Loucy (cell line): ENCODE measurements at regions not wholly inside any gene's neighbourhood (a gene's known extent, or its start where the extent isn't known, plus 50 kb on each side); places are given as distances from the start of the nearest gene placed in this dataset.

Experiments
- H2AFZ ChIP-seq: fragments of 200-600 bp; sonication (generic); 2 replicates; pipeline ENCODE4 v1.6.0; 2016; ENCODE audit warnings: antibody characterized with exemption, mild to moderate bottlenecking, low read length, moderate library complexity
- H3F3A ChIP-seq: fragments of 200-600 bp; 2 replicates; pipeline ENCODE4 v1.6.0; 2016; ENCODE audit warnings: antibody characterized with exemption, low read depth, mild to moderate bottlenecking
- H3K27me3 ChIP-seq: fragments of 200-600 bp; sonication (generic); 2 replicates; pipeline ENCODE4 v1.6.1; 2014; ENCODE audit warnings: low read length, mild to moderate bottlenecking; ENCODE audit not compliant: insufficient read depth, poor library complexity, severe bottlenecking
- H3K36me3 ChIP-seq: fragments of 200-600 bp; sonication (generic); 2 replicates; pipeline ENCODE4 v1.6.1; 2016; ENCODE audit warnings: low read length; ENCODE audit not compliant: insufficient read depth
- H3K4me1 ChIP-seq: fragments of 200-600 bp; sonication (generic); 2 replicates; pipeline ENCODE4 v1.5.1; 2014; ENCODE audit warnings: low read length, mild to moderate bottlenecking; ENCODE audit not compliant: insufficient read depth, poor library complexity, severe bottlenecking
- H3K4me2 ChIP-seq: fragments of 200-600 bp; sonication (generic); 2 replicates; pipeline ENCODE4 v1.6.0; 2014; ENCODE audit warnings: antibody characterized with exemption, low read length, low read depth, mild to moderate bottlenecking; ENCODE audit not compliant: poor library complexity, severe bottlenecking
- H3K4me3 ChIP-seq: fragments of 200-600 bp; sonication (generic); 2 replicates; pipeline ENCODE4 v1.5.1; 2014; ENCODE audit warnings: low read length, mild to moderate bottlenecking, mixed read lengths; ENCODE audit not compliant: poor library complexity, severe bottlenecking
- H3K79me2 ChIP-seq: fragments of 200-600 bp; sonication (generic); 2 replicates; pipeline ENCODE4 v1.6.1; 2014; ENCODE audit warnings: low read length; ENCODE audit not compliant: insufficient read depth
- H3K9ac ChIP-seq: fragments of 200-600 bp; sonication (generic); 2 replicates; pipeline ENCODE4 v1.6.0; 2014; ENCODE audit warnings: mild to moderate bottlenecking, low read depth, low read length, moderate library complexity; ENCODE audit not compliant: poor library complexity, severe bottlenecking
- H3K9me2 ChIP-seq: fragments of 200-600 bp; sonication (generic); replicated peaks from 2 replicates; pipeline ENCODE4 v1.6.1; 2016; ENCODE audit warnings: low read depth, low read length, mixed read lengths
- H3K9me3 ChIP-seq: fragments of 200-600 bp; sonication (generic); 2 replicates; pipeline ENCODE4 v1.6.1; 2014; ENCODE audit warnings: mild to moderate bottlenecking, antibody characterized with exemption, low read length, low read depth; ENCODE audit not compliant: insufficient read depth
- H4K20me1 ChIP-seq: fragments of 200-600 bp; sonication (generic); 2 replicates; pipeline ENCODE4 v1.6.0; 2014; ENCODE audit warnings: antibody characterized with exemption, low read length, mild to moderate bottlenecking; ENCODE audit not compliant: insufficient read depth, poor library complexity, severe bottlenecking
- CTCF ChIP-seq: fragments of 200-600 bp; sonication (generic); conservative IDR thresholded peaks from 2 replicates; pipeline ENCODE4 v1.5.1; 2014; ENCODE audit warnings: mild to moderate bottlenecking, antibody characterized with exemption, low read length
- EZH2phosphoT487 ChIP-seq: fragments of 200-600 bp; IDR thresholded peaks from 2 replicates; pipeline ENCODE4 v1.6.1; 2018; ENCODE audit warnings: antibody characterized with exemption, mild to moderate bottlenecking, moderate library complexity, borderline replicate concordance

DNA sequence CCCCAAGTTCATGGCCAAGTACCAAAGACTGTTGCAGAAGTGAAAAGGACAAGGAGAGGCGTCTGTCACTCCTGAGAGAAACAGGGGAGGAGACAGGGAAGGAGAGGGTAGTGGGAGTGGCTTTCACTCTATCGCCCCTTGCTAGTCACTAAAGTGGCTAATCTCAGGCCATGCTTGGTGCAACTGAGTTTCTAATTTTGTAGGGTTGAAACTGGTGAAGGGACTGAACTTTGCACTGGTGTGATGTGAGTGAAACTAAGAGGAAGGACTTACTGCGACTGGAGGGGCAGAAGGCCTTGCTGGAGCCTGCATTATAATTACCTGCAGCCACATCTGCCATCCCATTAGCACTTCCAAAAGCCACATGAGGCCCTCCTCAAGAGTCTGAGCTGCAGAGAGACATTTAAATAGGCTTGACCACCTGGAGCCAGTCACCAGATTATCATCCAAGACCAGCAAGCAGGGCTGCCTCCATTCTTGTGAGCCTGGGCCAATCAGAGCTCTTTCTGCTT is 107.2 kb upstream of the EEPD1 start:
- Histone ChIP-seq H3K4me3 (no peak overlapping the region), H3K4me1 (no peaks in the 10 kb centered on the region), H3F3A (no peaks in the 10 kb centered on the region), H3K36me3 (no peaks in the 10 kb centered on the region), H4K20me1 (no peaks in the 10 kb centered on the region), H3K9me2 (no peaks in the 10 kb centered on the region), H3K9me3 (no peaks in the 10 kb centered on the region), H2AFZ (no peak overlapping the region), H3K9ac (no peak overlapping the region), H3K27me3 (no peaks in the 10 kb centered on the region), H3K4me2 (no peak overlapping the region), H3K79me2 (no peaks in the 10 kb centered on the region)
- TF ChIP-seq CTCF (no peak), EZH2phosphoT487 (no peak)

- Histone ChIP-seq H3K9me2 (no peaks in the 10 kb centered on the region), H3K9me3 (no peaks in the 10 kb centered on the region), H3K4me3 (no peak overlapping the region), H2AFZ (0 out of 2 replicates have a peak overlapping the region, but pooled peaks have one; percentile 47), H3K36me3 (no peaks in the 10 kb centered on the region), H3K4me1 (no peaks in the 10 kb centered on the region), H4K20me1 (no peaks in the 10 kb centered on the region), H3K9ac (no peak overlapping the region), H3F3A (no peaks in the 10 kb centered on the region), H3K79me2 (no peaks in the 10 kb centered on the region), H3K4me2 (no peak overlapping the region), H3K27me3 (no peaks in the 10 kb centered on the region)
- peak; percentile 49 for TF ChIP-seq CTCF
- TF ChIP-seq EZH2phosphoT487 = no peak
Measured at GRCh38 chr7:36047091-36047658, 105.9 kb upstream of the EEPD1 start.

DNA sequence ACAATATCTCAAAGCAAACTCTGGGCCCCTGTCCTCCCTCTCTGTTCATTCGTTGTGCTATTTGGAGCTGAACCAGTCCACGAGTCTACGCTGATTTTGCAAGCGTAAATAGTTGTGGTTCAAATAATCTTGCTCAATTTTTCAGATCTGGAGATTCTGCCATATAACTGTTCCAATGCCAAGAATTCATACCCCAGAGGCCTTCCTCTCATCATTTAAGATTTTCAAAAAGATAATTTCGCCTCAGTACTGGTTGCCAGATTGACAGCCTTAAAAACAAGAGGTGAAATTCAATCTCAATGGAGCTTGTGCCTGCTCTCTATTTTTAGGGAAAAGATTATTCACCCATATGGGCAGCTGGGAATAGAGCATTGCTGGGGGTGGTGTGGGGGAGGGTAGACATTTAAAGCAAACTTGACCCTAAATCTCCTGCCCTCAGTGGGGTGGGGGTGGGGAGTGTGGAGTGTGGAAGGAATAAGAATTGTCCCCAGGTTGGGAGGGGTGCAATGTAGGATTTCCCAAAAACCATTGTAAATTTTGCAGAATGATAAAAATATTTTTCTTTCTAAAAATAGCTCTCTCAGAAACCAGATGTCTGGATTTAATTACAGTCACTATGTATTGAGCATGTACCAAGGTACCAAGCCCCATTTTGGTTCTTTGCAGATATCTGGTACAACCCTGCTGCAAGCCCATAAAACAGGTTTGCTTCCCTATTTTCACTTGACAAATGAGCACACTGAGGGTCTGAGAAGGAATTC is 104.7 kb upstream of the EEPD1 start:
- H3K4me2 ChIP-seq = no peak overlapping the region
- TF ChIP-seq CTCF (no peak), EZH2phosphoT487 (no peak)
- H3K4me1 ChIP-seq = no peaks in the 10 kb centered on the region
- H3K4me3 ChIP-seq = no peak overlapping the region
- no peak overlapping the region for H2AFZ ChIP-seq
- no peaks in the 10 kb centered on the region for H3K79me2 ChIP-seq
- H3K27me3 ChIP-seq = no peaks in the 10 kb centered on the region
- H3K36me3 ChIP-seq = no peaks in the 10 kb centered on the region
- H3K9me2 ChIP-seq = no peaks in the 10 kb centered on the region
- H3K9ac ChIP-seq = no peak overlapping the region
- H4K20me1 ChIP-seq = no peaks in the 10 kb centered on the region
- no peaks in the 10 kb centered on the region for H3F3A ChIP-seq
- H3K9me3 ChIP-seq = no peaks in the 10 kb centered on the region
